ENCODE measurements at regions not wholly inside any gene's neighbourhood (a gene's known extent, or its start where the extent isn't known, plus 50 kb on each side); places are given as distances from the start of the nearest gene placed in this dataset.
"Not testable (repeated sequence)": the region's sequence is repeated elsewhere in the genome, so short reads cannot be mapped to it uniquely, and the experiment has no call there.

DNA sequence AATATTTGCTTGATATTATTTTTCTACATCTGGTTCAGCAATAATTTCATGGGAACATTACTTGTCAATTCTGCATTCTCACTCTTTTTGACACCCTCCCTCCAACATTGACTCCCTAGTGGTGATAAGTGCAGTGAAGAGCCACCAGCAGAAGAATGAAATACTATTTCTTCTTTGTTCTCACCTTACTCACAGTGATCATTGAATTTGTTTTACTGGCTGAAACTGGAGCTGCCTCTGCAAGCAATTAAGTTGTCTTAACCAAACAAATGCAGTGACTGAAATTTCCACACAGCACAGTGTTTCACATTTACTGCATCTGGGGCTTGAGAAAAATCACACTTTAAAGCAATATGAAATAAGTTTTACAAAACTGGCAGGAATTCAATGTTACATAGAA, 189.8 kb downstream of the JRKL start:
- FAIRE-seq (no peak), DNase-seq (ENCODE audit: low read depth, low spot score) (no peak)
- no peak overlapping the region for H3K4me2 ChIP-seq (ENCODE audit: control insufficient read depth, extremely low read depth, insufficient read depth, low read depth, low read length)
- no peaks in the 10 kb centered on the region for H3K4me1 ChIP-seq (ENCODE audit: control insufficient read depth, extremely low read depth, insufficient read depth, low read length)
- no peak overlapping the region for H3K27ac ChIP-seq (ENCODE audit: control insufficient read depth, insufficient read depth, low read length)
- no peak overlapping the region for H3K9ac ChIP-seq (ENCODE audit: control insufficient read depth, extremely low read depth, insufficient read depth, low read length)
- TF ChIP-seq, protein P1, sequence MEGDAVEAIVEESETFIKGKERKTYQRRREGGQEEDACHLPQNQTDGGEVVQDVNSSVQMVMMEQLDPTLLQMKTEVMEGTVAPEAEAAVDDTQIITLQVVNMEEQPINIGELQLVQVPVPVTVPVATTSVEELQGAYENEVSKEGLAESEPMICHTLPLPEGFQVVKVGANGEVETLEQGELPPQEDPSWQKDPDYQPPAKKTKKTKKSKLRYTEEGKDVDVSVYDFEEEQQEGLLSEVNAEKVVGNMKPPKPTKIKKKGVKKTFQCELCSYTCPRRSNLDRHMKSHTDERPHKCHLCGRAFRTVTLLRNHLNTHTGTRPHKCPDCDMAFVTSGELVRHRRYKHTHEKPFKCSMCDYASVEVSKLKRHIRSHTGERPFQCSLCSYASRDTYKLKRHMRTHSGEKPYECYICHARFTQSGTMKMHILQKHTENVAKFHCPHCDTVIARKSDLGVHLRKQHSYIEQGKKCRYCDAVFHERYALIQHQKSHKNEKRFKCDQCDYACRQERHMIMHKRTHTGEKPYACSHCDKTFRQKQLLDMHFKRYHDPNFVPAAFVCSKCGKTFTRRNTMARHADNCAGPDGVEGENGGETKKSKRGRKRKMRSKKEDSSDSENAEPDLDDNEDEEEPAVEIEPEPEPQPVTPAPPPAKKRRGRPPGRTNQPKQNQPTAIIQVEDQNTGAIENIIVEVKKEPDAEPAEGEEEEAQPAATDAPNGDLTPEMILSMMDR (optimal IDR thresholded peaks at IDR 0.05 in 1 of 3, IDR thresholded peaks at IDR 0.05 in 1 of 3, conservative IDR thresholded peaks at IDR 0.05 in 1 of 3; ENCODE audit: extremely low read depth in 1 of 3, insufficient read depth in 2 of 3, low read length in 3 of 3): no peak
- TF ChIP-seq EZH2 (IDR thresholded peaks at IDR 0.05; ENCODE audit: low read length): no peak
- dilution Hi-C loops (cut with MboI; ENCODE audit: extremely low pct_ligation_motif_present, low sequenced_read_pairs): no loop called here
- H3K27me3 ChIP-seq (ENCODE audit: control insufficient read depth, extremely low read depth, insufficient read depth, low read length): no peaks in the 10 kb centered on the region
- no peak overlapping the region for H2AFZ ChIP-seq (ENCODE audit: control insufficient read depth, low read length)
- no peaks in the 10 kb centered on the region for H3K9me3 ChIP-seq (ENCODE audit: control insufficient read depth, low read depth, low read length)
- no peaks in the 10 kb centered on the region for H3K9me1 ChIP-seq (ENCODE audit: control insufficient read depth, extremely low read depth, insufficient read depth, low read length)
- no peaks in the 10 kb centered on the region for H3K79me2 ChIP-seq (ENCODE audit: control insufficient read depth, insufficient read depth, low read length)
- no peaks in the 10 kb centered on the region for H4K20me1 ChIP-seq (ENCODE audit: control insufficient read depth, extremely low read depth, insufficient read depth, low read length)
- H3K4me3 ChIP-seq (ENCODE audit: control insufficient read depth in 2 of 3, extremely low read depth in 1 of 3, insufficient read depth in 2 of 3, low read depth in 1 of 3, low read length in 3 of 3): no peak overlapping the region
- H3K36me3 ChIP-seq (ENCODE audit: control insufficient read depth in 2 of 2, extremely low read depth in 1 of 2, insufficient read depth in 2 of 2, low read length in 2 of 2): no peaks in the 10 kb centered on the region

DNA sequence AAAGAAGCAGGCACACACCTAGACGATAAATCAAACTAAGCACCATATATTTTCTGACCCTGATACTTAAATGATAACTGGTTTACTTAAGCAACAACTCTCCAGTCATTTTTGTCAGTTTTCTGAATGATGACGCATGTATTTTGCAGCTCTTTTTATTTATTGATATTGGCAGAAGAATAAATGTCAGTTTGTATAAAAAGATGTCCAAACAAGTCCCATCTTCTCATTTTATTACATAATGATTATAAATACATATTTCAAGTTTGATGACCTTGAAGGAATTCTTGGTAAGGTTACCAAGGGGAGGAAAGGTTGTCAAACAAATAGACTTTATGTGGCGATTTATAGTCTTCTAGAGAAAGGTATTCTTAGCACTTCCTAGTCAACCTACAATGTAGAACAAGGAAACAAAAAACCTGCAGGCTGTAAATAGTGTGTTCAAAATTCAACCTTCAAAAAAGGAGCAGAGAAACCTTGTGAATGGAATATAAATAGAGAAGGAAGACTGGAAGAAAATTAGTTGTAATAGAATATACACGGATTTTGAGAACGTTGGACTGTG, 190.7 kb downstream of the JRKL start:
- Histone ChIP-seq H3K27ac (ENCODE audit: control insufficient read depth, insufficient read depth, low read length) (no peak overlapping the region), H4K20me1 (ENCODE audit: control insufficient read depth, extremely low read depth, insufficient read depth, low read length) (no peaks in the 10 kb centered on the region), H3K4me2 (ENCODE audit: control insufficient read depth, extremely low read depth, insufficient read depth, low read depth, low read length) (no peak overlapping the region), H3K4me3 (ENCODE audit: control insufficient read depth in 2 of 3, extremely low read depth in 1 of 3, insufficient read depth in 2 of 3, low read depth in 1 of 3, low read length in 3 of 3) (no peak overlapping the region), H3K9ac (ENCODE audit: control insufficient read depth, extremely low read depth, insufficient read depth, low read length) (no peak overlapping the region), H3K9me3 (ENCODE audit: control insufficient read depth, low read depth, low read length) (no peaks in the 10 kb centered on the region), H3K79me2 (ENCODE audit: control insufficient read depth, insufficient read depth, low read length) (no peaks in the 10 kb centered on the region), H3K9me1 (ENCODE audit: control insufficient read depth, extremely low read depth, insufficient read depth, low read length) (no peaks in the 10 kb centered on the region), H2AFZ (ENCODE audit: control insufficient read depth, low read length) (no peak overlapping the region), H3K27me3 (ENCODE audit: control insufficient read depth, extremely low read depth, insufficient read depth, low read length) (no peaks in the 10 kb centered on the region), H3K4me1 (ENCODE audit: control insufficient read depth, extremely low read depth, insufficient read depth, low read length) (no peaks in the 10 kb centered on the region), H3K36me3 (ENCODE audit: control insufficient read depth in 2 of 2, extremely low read depth in 1 of 2, insufficient read depth in 2 of 2, low read length in 2 of 2) (no peaks in the 10 kb centered on the region)
- DNase-seq (ENCODE audit: low read depth, low spot score): no peak
- TF ChIP-seq, protein P1 (optimal IDR thresholded peaks at IDR 0.05 in 1 of 3, IDR thresholded peaks at IDR 0.05 in 1 of 3, conservative IDR thresholded peaks at IDR 0.05 in 1 of 3; ENCODE audit: extremely low read depth in 1 of 3, insufficient read depth in 2 of 3, low read length in 3 of 3): no peak
- TF ChIP-seq EZH2 (IDR thresholded peaks at IDR 0.05; ENCODE audit: low read length): no peak
- dilution Hi-C loops (cut with MboI; ENCODE audit: extremely low pct_ligation_motif_present, low sequenced_read_pairs): no loop called here
- no peak for FAIRE-seq

DNA sequence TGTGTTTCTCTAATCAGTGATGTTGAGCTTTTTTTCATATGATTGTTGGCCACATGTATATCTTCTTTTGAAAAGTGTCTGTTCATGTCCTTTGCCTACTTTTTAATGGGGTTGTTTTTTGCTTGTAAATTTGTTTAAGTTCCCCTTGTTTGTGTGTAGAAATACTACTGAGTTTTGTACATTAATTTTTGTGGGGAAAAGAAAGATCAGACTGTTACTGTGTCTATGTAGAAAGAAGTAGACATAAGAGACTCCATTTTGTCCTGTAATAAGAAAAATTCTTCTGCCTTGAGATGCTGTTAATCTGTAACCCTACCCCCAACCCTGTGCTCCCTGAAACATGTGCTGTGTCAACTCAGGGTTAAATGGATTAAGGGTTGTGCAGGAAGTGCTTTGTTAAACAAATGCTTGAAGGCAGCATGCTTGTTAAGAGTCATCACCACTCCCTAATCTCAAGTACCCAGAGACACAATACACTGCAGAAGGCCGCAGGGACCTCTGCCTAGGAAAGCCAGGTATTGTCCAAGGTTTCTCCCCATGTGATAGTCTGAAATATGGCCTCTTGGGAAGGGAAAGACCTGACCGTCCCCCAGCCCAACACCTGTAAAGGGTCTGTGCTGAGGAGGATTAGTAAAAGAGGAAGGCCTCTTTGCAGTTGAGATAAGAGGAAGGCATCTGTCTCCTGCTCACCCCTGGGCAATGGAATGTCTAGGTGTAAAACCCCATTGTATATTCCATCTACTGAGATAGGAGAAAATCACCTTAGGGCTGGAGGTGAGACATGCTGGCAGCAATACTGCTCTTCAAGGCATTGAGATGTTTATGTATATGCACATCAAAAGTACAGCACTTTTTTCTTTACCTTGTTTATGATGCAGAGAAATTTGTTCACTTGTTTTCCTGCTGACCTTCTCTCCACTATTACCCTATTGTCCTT, 196.4 kb downstream of the JRKL start:
- H3K79me2 ChIP-seq (ENCODE audit: control insufficient read depth, insufficient read depth, low read length); H3K36me3 ChIP-seq (ENCODE audit: control insufficient read depth in 2 of 2, extremely low read depth in 1 of 2, insufficient read depth in 2 of 2, low read length in 2 of 2); H3K27ac ChIP-seq (ENCODE audit: control insufficient read depth, insufficient read depth, low read length); H3K4me3 ChIP-seq (ENCODE audit: control insufficient read depth in 2 of 3, extremely low read depth in 1 of 3, insufficient read depth in 2 of 3, low read depth in 1 of 3, low read length in 3 of 3); dilution Hi-C loops (cut with MboI; ENCODE audit: extremely low pct_ligation_motif_present, low sequenced_read_pairs); H3K9ac ChIP-seq (ENCODE audit: control insufficient read depth, extremely low read depth, insufficient read depth, low read length); H3K9me1 ChIP-seq (ENCODE audit: control insufficient read depth, extremely low read depth, insufficient read depth, low read length); DNase-seq (ENCODE audit: low read depth, low spot score); H4K20me1 ChIP-seq (ENCODE audit: control insufficient read depth, extremely low read depth, insufficient read depth, low read length); FAIRE-seq; H3K4me1 ChIP-seq (ENCODE audit: control insufficient read depth, extremely low read depth, insufficient read depth, low read length); H3K4me2 ChIP-seq (ENCODE audit: control insufficient read depth, extremely low read depth, insufficient read depth, low read depth, low read length); H2AFZ ChIP-seq (ENCODE audit: control insufficient read depth, low read length); H3K27me3 ChIP-seq (ENCODE audit: control insufficient read depth, extremely low read depth, insufficient read depth, low read length); H3K9me3 ChIP-seq (ENCODE audit: control insufficient read depth, low read depth, low read length): not testable (repeated sequence)
